HCT116 (cell line): ENCODE measurements at regions not wholly inside any gene's neighbourhood (a gene's known extent, or its start where the extent isn't known, plus 50 kb on each side); places are given as distances from the start of the nearest gene placed in this dataset.

Experiments used
- ATAC-seq: fragments of 200-7000 bp; cut with Tn5 transposase; 2 replicates; pipeline ENCODE4 v1.9.1; 2020; ENCODE audit warnings: mild to moderate bottlenecking, moderate library complexity
- BruUV-seq: library from RNA; stranded (reverse); fragments of 400-500 nt; replicated peaks from 2 replicates; lab custom pipeline; 2021; lab: Mats Ljungman, UMichigan
- CTCF ChIA-PET: fragments of 300-600 bp; sonication (Branson Sonifier 250); formaldehyde crosslinking; loops from one replicate; lab custom pipeline; 2021; ENCODE audit warnings: antibody characterized with exemption; lab: Charles Lee
- POLR2A ChIA-PET: fragments of 300-600, 350-600 bp; sonication (Branson Sonifier 250); formaldehyde crosslinking; loops from one replicate; lab custom pipeline; 2021; ENCODE audit warnings: antibody characterized with exemption; lab: Charles Lee
- RAD21 ChIA-PET, 2 experiments: fragments of 300-600 bp; sonication (Branson Sonifier 250); formaldehyde crosslinking; loops; one replicate each; lab custom pipeline; 2023; ENCODE audit warnings: low total read pairs in 2 of 2; ENCODE audit not compliant: uncharacterized antibody in 2 of 2, unreplicated experiment in 2 of 2, low non-redundant PET in 1 of 2; lab: Charles Lee
- DNase-seq: peaks from one replicate; pipeline ENCODE4 v3.0.0-alpha.2; 2010; ENCODE audit warnings: low read depth, low spot score
- H2AFZ ChIP-seq: fragments of 200-600 bp; shearing (Covaris generic), sonication (generic); 2 replicates; pipeline ENCODE4 v1.6.1; 2017; ENCODE audit warnings: low read depth, mixed run types, mixed read lengths, antibody characterized with exemption, low read length; ENCODE audit not compliant: poor library complexity, severe bottlenecking
- H3K27ac ChIP-seq: 2 replicates; pipeline ENCODE4 v1.5.1; 2012; ENCODE audit warnings: low read depth, low read length
- H3K27me3 ChIP-seq: fragments of 200-600 bp; sonication (generic); 2 replicates; pipeline ENCODE4 v1.6.1; 2016; ENCODE audit warnings: mixed run types, low read length, mixed read lengths; ENCODE audit not compliant: insufficient read depth
- H3K36me3 ChIP-seq, 2 experiments: fragments of 200-500 bp in 1 of 2; fragments of 200-600 bp in 1 of 2; sonication (Bioruptor generic) in 1 of 2; sonication (generic) in 1 of 2; 2 replicates each; pipeline versions ENCODE4 v1.5.1 to v1.6.1; 2014 to 2016; ENCODE audit warnings: low read length in 2 of 2, inconsistent platforms in 1 of 2, mixed read lengths in 1 of 2, mixed run types in 1 of 2; ENCODE audit not compliant: insufficient read depth in 2 of 2, control insufficient read depth in 1 of 2
- H3K4me1 ChIP-seq, 2 experiments: fragments of 200-600 bp in 1 of 2; sonication (generic) in 1 of 2; 2 replicates each; pipeline versions ENCODE4 v1.5.1 to v1.6.1; 2012 to 2017; ENCODE audit warnings: low read length in 2 of 2, inconsistent platforms in 1 of 2, mild to moderate bottlenecking in 1 of 2, mixed read lengths in 1 of 2, mixed run types in 1 of 2, moderate library complexity in 1 of 2; ENCODE audit not compliant: insufficient read depth in 2 of 2, control insufficient read depth in 1 of 2
- H3K4me2 ChIP-seq: fragments of 200-600 bp; sonication (generic); 2 replicates; pipeline ENCODE4 v1.6.1; 2017; ENCODE audit warnings: mixed run types, low read length, mixed read lengths
- H3K4me3 ChIP-seq, 2 experiments: fragments of 200-600 bp in 1 of 2; sonication (generic) in 1 of 2; replicated peaks in 1 of 2; 2 replicates each; pipeline ENCODE4 v1.5.1; 2011 to 2016; ENCODE audit warnings: low read length in 2 of 2, control low read depth in 1 of 2, low read depth in 1 of 2, mild to moderate bottlenecking in 1 of 2, mixed read lengths in 1 of 2, mixed run types in 1 of 2
- H3K79me2 ChIP-seq: fragments of 200-600 bp; sonication (generic); 2 replicates; pipeline ENCODE4 v1.6.1; 2017; ENCODE audit warnings: mild to moderate bottlenecking, mixed run types, low read length, moderate library complexity, mixed read lengths; ENCODE audit not compliant: insufficient read depth
- H3K9ac ChIP-seq: fragments of 200-600 bp; sonication (generic); 2 replicates; pipeline ENCODE4 v1.6.1; 2016; ENCODE audit warnings: low read length, mixed read lengths
- H3K9me2 ChIP-seq: fragments of 200-600 bp; sonication (generic), shearing (Covaris generic); 2 replicates; pipeline ENCODE4 v1.6.1; 2017; ENCODE audit warnings: mixed run types, mild to moderate bottlenecking, moderate library complexity; ENCODE audit not compliant: insufficient read depth
- H3K9me3 ChIP-seq, 2 experiments: fragments of 200-500 bp in 1 of 2; fragments of 200-600 bp in 1 of 2; sonication (Bioruptor generic) in 1 of 2; sonication (generic) in 1 of 2; 2 replicates each; pipeline ENCODE4 v1.6.1; 2014 to 2017; ENCODE audit warnings: low read length in 2 of 2, mixed read lengths in 2 of 2, inconsistent platforms in 1 of 2, low read depth in 1 of 2, mild to moderate bottlenecking in 1 of 2, mixed run types in 1 of 2, moderate library complexity in 1 of 2; ENCODE audit not compliant: control insufficient read depth in 1 of 2, insufficient read depth in 1 of 2
- H4K20me1 ChIP-seq: fragments of 200-600 bp; sonication (generic), shearing (Covaris generic); 2 replicates; pipeline ENCODE4 v1.6.1; 2017; ENCODE audit warnings: mixed run types, mild to moderate bottlenecking, moderate library complexity; ENCODE audit not compliant: insufficient read depth
- CEBPB ChIP-seq: IDR thresholded peaks from 2 replicates; pipeline ENCODE4 v1.6.1; 2012; ENCODE audit warnings: low read depth
- CTCF ChIP-seq, 3 experiments: fragments of 200-600 bp in 1 of 3; sonication (generic) in 1 of 3; IDR thresholded peaks in 2 of 3; conservative IDR thresholded peaks in 1 of 3; 2 replicates each; pipeline ENCODE4 v1.5.1; 2012 to 2017; ENCODE audit warnings: low read depth in 2 of 3, low read length in 2 of 3, antibody characterized with exemption in 1 of 3, borderline replicate concordance in 1 of 3, control low read depth in 1 of 3, mild to moderate bottlenecking in 1 of 3, mixed read lengths in 1 of 3, mixed run types in 1 of 3, moderate library complexity in 1 of 3; ENCODE audit not compliant: insufficient read depth in 1 of 3
- EZH2 ChIP-seq: fragments of 200-600 bp; sonication (generic); IDR thresholded peaks from 2 replicates; pipeline ENCODE4 v1.6.1; 2017; ENCODE audit warnings: antibody characterized with exemption, mixed run types
- EZH2phosphoT487 ChIP-seq: fragments of 200-600 bp; IDR thresholded peaks from 2 replicates; pipeline ENCODE4 v1.6.1; 2018; ENCODE audit warnings: antibody characterized with exemption, borderline replicate concordance
- FOSL1 ChIP-seq: IDR thresholded peaks from 2 replicates; pipeline ENCODE4 v1.6.1; 2012; ENCODE audit warnings: low read depth
- JUND ChIP-seq: IDR thresholded peaks from 2 replicates; pipeline ENCODE4 v1.6.1; 2012
- POLR2A ChIP-seq: IDR thresholded peaks from 2 replicates; pipeline ENCODE4 v1.7.0; 2011; ENCODE audit warnings: borderline replicate concordance; ENCODE audit not compliant: insufficient read depth, insufficient read length; ENCODE audit errors: extremely low read depth
- POLR2AphosphoS5 ChIP-seq: IDR thresholded peaks from 2 replicates; pipeline ENCODE4 v1.6.1; 2011; ENCODE audit warnings: mild to moderate bottlenecking, low read depth, low read length, moderate library complexity
- SIN3A ChIP-seq: IDR thresholded peaks from 2 replicates; pipeline ENCODE4 v1.6.1; 2012; ENCODE audit warnings: low read depth
- SP1 ChIP-seq: IDR thresholded peaks from 2 replicates; pipeline ENCODE4 v1.6.1; 2012; ENCODE audit warnings: low read depth
- SRF ChIP-seq: IDR thresholded peaks from 2 replicates; pipeline ENCODE4 v1.6.1; 2012; ENCODE audit warnings: low read depth
- YY1 ChIP-seq: IDR thresholded peaks from 2 replicates; pipeline ENCODE4 v1.6.1; 2011; ENCODE audit warnings: low read length, low read depth, moderate library complexity, mild to moderate bottlenecking; ENCODE audit not compliant: insufficient replicate concordance; ENCODE audit errors: extremely low read depth
- ZFX ChIP-seq: fragments of 450-650 bp; IDR thresholded peaks from 2 replicates; pipeline ENCODE4 v1.6.1; 2017
- ZNF274 ChIP-seq: fragments of 200-500 bp; sonication (Bioruptor generic); IDR thresholded peaks from 2 replicates; pipeline ENCODE4 v1.6.1; 2014; ENCODE audit warnings: mild to moderate bottlenecking, low read depth, low read length, inconsistent platforms
- intact Hi-C: fragments of 100-400 bp; cut with micrococcal nuclease; formaldehyde crosslinking; loops from 2 replicates; pipeline ENCODE4 v1.10.0; 2022
- TF ChIP-seq, protein P1 (sequence below): IDR thresholded peaks from 2 replicates; pipeline ENCODE4 v1.6.1; 2012; ENCODE audit warnings: low read depth
- TF ChIP-seq, protein P2 (sequence below): IDR thresholded peaks from 2 replicates; pipeline ENCODE4 v1.6.1; 2011; ENCODE audit warnings: mild to moderate bottlenecking, low read length, moderate library complexity; ENCODE audit not compliant: insufficient replicate concordance; ENCODE audit errors: extremely low read depth

DNA sequence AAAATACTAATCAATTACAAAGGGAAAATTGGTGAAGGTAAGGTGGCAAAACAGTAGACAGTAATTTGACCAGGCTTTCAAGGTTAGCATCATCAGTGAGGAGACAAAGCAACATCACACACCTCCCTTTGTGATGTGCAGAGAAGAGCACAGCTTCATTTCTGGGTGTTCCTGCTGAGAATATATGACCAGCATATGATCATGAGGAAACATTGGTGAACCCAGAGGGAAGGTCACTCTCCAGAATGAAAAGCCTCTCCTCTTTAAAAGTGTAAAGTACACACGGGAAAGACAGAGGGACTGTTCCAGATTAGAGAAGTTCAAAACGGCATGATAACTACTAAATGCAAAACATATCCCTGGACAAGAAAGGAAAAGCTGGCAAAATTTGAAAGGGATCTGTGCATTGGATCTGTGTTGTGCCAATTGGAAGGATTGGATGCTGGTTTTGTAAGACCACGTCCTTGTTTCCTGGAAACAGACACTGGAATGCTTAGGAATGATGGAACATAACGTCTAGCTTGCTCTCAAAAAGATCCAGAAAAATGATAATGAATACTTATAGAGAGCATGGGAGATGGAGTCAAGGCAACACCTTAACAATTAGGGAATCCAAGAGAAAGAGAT lies 80.6 kb upstream of the MITF start:
- H3K4me1 ChIP-seq: no peaks in the 10 kb centered on the region
- ATAC-seq: no peak
- 0 out of 2 replicates have a peak, but pooled peaks cover 3% of the 10 kb centered on the region for H3K27me3 ChIP-seq
- no TSS peak for BruUV-seq
- TF ChIP-seq YY1 (no peak), SIN3A (no peak), FOSL1 (no peak), ZFX (no peak), POLR2A (no peak), ZNF274 (no peak), JUND (no peak), EZH2 (no peak), SRF (no peak), POLR2AphosphoS5 (no peak), CTCF (IDR thresholded peaks at IDR 0.05 in 2 of 3, conservative IDR thresholded peaks at IDR 0.05 in 1 of 3; ENCODE audit: borderline replicate concordance in 1 of 3, insufficient read depth in 1 of 3, low read depth in 2 of 3, low read length in 2 of 3) (no peak), EZH2phosphoT487 (no peak), CEBPB (no peak), SP1 (no peak)
- TF ChIP-seq, protein P1, sequence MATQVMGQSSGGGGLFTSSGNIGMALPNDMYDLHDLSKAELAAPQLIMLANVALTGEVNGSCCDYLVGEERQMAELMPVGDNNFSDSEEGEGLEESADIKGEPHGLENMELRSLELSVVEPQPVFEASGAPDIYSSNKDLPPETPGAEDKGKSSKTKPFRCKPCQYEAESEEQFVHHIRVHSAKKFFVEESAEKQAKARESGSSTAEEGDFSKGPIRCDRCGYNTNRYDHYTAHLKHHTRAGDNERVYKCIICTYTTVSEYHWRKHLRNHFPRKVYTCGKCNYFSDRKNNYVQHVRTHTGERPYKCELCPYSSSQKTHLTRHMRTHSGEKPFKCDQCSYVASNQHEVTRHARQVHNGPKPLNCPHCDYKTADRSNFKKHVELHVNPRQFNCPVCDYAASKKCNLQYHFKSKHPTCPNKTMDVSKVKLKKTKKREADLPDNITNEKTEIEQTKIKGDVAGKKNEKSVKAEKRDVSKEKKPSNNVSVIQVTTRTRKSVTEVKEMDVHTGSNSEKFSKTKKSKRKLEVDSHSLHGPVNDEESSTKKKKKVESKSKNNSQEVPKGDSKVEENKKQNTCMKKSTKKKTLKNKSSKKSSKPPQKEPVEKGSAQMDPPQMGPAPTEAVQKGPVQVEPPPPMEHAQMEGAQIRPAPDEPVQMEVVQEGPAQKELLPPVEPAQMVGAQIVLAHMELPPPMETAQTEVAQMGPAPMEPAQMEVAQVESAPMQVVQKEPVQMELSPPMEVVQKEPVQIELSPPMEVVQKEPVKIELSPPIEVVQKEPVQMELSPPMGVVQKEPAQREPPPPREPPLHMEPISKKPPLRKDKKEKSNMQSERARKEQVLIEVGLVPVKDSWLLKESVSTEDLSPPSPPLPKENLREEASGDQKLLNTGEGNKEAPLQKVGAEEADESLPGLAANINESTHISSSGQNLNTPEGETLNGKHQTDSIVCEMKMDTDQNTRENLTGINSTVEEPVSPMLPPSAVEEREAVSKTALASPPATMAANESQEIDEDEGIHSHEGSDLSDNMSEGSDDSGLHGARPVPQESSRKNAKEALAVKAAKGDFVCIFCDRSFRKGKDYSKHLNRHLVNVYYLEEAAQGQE: no peak
- TF ChIP-seq, protein P2, sequence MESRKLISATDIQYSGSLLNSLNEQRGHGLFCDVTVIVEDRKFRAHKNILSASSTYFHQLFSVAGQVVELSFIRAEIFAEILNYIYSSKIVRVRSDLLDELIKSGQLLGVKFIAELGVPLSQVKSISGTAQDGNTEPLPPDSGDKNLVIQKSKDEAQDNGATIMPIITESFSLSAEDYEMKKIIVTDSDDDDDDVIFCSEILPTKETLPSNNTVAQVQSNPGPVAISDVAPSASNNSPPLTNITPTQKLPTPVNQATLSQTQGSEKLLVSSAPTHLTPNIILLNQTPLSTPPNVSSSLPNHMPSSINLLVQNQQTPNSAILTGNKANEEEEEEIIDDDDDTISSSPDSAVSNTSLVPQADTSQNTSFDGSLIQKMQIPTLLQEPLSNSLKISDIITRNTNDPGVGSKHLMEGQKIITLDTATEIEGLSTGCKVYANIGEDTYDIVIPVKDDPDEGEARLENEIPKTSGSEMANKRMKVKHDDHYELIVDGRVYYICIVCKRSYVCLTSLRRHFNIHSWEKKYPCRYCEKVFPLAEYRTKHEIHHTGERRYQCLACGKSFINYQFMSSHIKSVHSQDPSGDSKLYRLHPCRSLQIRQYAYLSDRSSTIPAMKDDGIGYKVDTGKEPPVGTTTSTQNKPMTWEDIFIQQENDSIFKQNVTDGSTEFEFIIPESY: no peak
- no peaks in the 10 kb centered on the region for H3K9me3 ChIP-seq
- H4K20me1 ChIP-seq: no peaks in the 10 kb centered on the region
- H2AFZ ChIP-seq: no peak overlapping the region
- H3K4me3 ChIP-seq: no peak overlapping the region
- no peak overlapping the region for H3K27ac ChIP-seq
- CTCF ChIA-PET: no interaction called here
- no peaks in the 10 kb centered on the region for H3K9me2 ChIP-seq
- H3K4me2 ChIP-seq: no peak overlapping the region
- H3K36me3 ChIP-seq: no peaks in the 10 kb centered on the region
- intact Hi-C loops: no loop called here
- no peak overlapping the region for H3K9ac ChIP-seq
- RAD21 ChIA-PET: no interaction called here
- no peak for DNase-seq
- H3K79me2 ChIP-seq: no peaks in the 10 kb centered on the region
- POLR2A ChIA-PET: no interaction called here
